ENCODE measurements at regions not wholly inside any gene's neighbourhood (a gene's known extent, or its start where the extent isn't known, plus 50 kb on each side); places are given as distances from the start of the nearest gene placed in this dataset.

GRCh38 chr11:92324890-92325289 is 100.3 kb downstream of the FAT3 start:
- no peak for DNase-seq

- DNase-seq, result no peak
These were observed 100.8 kb downstream of the FAT3 start for GRCh38 chr11:92325416-92325815.

DNA sequence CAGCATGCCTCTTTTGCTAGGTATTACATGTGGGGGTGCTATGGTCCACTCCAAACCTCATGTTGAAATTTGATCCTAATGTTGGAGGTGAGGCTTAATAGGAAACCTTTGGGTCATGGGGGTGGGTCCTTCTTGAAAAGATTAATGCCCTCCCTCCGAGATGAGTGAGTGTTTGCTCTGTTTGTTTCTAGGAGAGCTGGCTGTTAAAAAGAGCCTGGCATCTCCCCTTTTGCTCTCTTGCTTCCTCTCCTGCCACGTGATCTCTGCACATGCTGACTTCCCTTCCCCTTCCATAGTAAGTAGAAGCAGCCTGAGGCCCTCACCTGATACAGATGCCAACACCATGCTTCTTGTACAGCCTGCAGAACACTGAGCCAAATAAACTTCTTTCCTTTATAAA is 104.5 kb downstream of the FAT3 start:
- no peak for DNase-seq

- DNase-seq, result no peak
These were observed 105.0 kb downstream of the FAT3 start for GRCh38 chr11:92329646-92330045.

- no peak for DNase-seq
These were observed 105.5 kb downstream of the FAT3 start for GRCh38 chr11:92330114-92330513.

- DNase-seq, result no peak
These were observed 108.4 kb downstream of the FAT3 start for GRCh38 chr11:92332986-92333385.

DNA sequence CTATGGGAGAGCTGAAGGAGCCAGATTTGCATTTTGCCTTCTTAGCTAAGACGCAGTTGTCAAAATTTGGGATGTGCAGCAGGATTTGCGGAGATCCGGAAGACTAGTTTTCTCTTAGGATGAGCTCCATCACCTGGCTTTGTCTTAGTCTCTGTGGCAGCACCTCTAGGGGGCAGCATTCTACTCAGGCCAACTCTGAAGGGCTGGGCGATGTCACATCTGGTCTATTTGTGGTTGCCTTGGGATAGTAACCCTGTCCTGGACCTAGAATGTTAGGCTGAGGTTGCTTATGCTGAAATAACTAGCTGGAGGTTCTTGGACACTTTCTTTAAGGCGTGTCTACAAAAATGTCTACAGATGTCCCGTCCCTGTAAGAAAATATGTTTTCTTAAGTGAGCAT is 116.2 kb downstream of the FAT3 start:
- no peak for DNase-seq

DNA sequence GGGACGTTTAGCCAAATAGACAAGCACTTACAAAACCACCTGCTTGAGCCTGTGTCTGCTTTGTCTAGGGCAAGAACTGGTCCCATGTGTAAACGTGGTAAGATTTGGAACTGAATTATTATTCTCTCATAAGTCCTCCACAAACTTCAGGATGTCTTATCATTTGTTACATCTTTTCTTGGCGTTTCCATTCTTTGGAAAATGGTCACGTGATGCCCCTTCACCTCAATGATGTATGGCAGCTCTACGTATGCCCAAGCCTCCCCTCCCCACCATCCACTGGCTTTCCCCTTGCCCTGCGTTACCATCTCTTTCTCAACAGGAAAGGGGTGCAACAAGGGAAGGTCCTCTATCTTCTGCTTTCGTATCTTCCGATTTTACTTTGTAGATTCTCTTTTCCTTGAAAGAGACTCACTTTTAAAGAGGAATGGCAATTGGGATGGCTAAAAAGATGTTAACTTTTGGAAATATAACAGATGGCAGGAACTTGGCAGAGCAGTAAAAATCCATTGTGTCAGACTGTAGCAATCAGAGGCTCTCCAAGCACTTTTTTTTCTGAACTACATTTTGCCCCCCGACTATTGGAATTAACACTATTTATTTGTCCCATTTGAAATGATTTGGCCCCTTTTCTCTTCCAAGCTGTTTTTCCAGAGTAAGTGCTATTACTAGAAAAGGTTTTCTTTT is 117.6 kb downstream of the FAT3 start:
- no peak for DNase-seq

DNA sequence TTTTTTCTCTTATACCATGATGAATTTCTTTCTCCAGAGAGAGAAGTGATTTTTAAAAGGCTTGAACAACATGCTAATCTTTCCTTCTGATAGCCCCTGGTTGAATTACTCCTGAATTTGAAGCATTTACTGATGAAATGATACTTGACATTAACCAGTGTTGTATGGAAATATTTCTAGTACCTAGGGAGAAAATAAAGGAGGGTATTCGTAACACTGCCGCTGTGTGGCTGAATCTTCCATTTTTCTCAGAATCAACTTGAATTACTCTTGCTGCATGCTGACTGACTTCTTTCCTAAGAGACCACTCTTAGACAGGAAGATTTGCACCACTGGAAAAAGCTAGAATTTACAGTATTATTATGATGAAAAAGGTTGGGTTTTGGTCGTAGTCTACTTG is 118.3 kb downstream of the FAT3 start:
- DNase-seq, result no peak

GRCh38 chr11:92346220-92346619 is 121.6 kb downstream of the FAT3 start:
- DNase-seq, result no peak

- DNase-seq, result no peak
These were observed 122.8 kb downstream of the FAT3 start for GRCh38 chr11:92347454-92347853.

- DNase-seq, result no peak
These were observed 125.0 kb downstream of the FAT3 start for GRCh38 chr11:92349486-92350156.

DNA sequence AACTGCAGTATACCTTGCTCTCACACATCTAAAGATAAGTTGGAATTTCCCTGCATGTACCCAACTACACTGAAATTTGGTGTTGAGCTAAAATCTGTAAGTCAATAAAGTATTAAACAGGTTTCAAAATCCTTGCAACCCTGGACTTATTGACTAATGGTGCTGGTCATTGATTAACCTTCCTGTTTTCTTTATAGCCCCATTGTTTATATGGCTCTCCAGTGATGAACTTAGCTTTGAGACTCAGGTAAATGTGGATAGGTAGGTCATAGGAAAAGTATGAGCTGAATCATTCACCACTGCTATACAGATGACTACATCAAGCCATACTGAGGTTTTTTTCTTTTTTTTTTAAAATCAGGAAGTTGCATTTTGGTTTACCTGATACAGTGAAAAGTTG is 132.7 kb downstream of the FAT3 start:
- no peak for DNase-seq

GRCh38 chr11:92357841-92358240 is 133.2 kb downstream of the FAT3 start:
- DNase-seq, result no peak

- no peak for DNase-seq
These were observed 136.9 kb downstream of the FAT3 start for GRCh38 chr11:92361551-92361950.

DNA sequence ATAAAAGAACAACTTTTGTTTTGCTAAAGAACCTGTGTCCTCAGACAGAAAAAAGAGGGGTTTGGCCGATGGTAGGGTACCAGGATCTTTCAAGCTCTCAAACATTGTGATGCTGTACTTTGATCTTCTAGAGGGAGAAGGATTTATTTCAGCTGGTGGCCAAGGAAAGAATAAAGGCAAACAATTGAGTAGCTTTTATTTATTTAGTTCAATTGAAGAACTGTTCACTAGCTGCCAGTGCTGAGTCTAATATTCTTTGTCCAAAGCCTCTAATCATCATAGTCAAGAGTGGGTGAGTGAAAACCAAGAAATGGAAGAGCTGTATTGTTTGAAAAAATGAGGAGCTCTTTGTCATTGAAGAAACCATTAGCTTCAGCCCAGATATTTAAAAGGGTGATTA is 138.4 kb downstream of the FAT3 start:
- DNase-seq, result no peak

- no peak for DNase-seq
These were observed 139.6 kb downstream of the FAT3 start for GRCh38 chr11:92364177-92364576.

DNA sequence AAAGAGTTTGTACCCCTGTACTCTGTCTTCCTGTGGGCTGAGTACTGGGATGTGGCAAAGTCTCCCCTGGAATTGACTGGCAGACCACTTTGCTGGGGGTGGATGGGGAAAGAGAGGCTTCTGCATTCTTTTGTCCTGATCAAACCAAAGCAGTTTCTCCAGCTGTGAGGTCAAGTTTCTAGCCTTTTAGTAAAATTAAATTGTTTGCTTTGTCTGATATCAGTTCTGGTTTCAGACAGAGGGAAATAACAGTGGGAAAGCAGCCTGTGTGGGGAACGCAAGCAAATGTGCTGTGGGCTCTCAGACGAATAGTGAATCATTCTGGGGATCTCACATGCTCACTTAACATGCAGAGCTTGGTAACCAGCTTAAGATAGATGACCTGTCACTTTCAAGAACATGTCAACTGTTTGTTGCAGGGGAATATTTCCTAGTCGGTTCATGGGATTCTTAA is 151.6 kb downstream of the FAT3 start:
- DNase-seq, result no peak

GRCh38 chr11:92376680-92377079 is 152.1 kb downstream of the FAT3 start:
- no peak for DNase-seq

DNA sequence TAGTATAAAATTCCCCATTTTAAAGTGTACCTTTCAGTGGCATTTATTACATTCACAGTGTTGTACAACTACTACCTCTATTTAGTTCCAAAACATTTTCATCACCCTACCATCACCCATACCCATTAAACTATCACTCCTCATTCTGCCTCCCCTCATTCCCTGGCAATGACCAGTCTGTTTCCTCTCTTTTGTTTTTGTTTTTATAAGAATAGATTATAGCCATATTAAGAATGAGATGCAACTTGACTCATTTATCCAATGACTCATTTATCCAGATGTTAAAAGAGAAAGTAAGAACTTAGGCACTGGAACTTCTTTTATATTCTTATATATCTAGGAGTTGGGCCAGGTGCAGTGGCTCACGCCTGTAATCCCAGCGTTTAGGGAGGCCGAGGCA is 156.3 kb downstream of the FAT3 start:
- DNase-seq, result no peak

GRCh38 chr11:92382311-92382710 is 157.7 kb downstream of the FAT3 start:
- DNase-seq, result no peak

DNA sequence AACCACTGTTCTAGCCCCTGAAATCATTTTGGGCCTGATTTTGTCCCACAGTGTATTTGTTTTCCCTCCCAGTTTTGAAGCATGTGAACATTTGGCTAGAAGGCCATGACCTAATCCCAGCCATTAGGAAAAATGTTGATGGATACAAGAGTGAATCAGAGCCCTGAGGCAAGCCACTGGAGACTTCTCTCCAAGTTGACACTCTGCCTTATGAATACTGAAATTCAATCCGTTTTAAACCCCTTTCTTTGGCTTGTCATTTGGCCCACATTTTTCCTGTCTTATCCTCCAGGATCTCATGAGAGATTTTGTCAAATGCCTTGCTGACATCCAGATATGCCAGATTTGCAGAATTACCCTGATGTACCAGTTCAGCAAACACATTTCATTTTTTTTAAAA is 158.8 kb downstream of the FAT3 start:
- DNase-seq, result no peak

DNA sequence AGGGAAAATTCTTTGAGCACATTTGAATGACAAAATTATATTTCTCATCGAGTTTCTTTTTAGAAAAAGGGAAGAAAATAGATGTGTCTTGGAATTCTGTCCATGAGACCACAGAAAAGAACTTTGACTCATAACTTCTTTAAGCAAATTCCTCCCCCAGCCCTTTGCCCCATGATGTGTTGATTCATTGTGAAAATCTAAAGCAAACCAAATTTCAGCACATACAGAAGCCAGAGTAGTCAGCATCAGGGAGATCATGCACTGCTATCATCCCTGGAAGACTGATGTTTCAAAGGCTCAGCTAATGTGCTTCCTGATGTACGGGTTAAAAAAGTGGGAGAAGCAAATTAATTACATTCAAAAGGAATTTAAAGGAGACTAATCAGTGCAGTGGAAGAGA is 159.7 kb downstream of the FAT3 start:
- no peak for DNase-seq

DNA sequence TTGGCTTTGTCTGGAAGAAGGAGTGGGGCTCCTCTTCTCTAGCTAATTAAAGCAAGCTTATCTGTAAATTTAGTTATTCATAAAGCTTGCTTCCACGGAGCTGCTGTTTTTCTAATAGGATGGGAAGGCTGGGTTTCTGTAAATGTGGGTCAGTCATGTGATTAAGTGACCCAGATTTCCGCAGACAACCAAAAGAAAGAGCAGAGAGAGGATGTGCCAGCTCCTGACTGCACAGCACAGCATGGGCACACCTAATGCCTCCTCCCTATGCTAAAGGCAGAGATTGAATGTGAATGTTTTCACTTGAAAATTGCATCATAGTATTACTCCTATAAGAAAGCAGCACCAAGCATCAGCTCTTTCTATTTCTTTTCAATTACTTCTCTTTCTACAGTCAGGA is 160.2 kb downstream of the FAT3 start:
- no peak for DNase-seq

- no peak for DNase-seq
These were observed 162.0 kb downstream of the FAT3 start for GRCh38 chr11:92386577-92386976.
